HG03342 (cell line): ENCODE measurements at regions not wholly inside any gene's neighbourhood (a gene's known extent, or its start where the extent isn't known, plus 50 kb on each side); places are given as distances from the start of the nearest gene placed in this dataset.

Source experiments
- ATAC-seq: cut with Tn5 transposase; IDR thresholded peaks from one replicate; pipeline ENCODE4 v1.9.1; 2021; ENCODE audit warnings: mild to moderate bottlenecking, moderate library complexity; ENCODE audit not compliant: unreplicated experiment

DNA sequence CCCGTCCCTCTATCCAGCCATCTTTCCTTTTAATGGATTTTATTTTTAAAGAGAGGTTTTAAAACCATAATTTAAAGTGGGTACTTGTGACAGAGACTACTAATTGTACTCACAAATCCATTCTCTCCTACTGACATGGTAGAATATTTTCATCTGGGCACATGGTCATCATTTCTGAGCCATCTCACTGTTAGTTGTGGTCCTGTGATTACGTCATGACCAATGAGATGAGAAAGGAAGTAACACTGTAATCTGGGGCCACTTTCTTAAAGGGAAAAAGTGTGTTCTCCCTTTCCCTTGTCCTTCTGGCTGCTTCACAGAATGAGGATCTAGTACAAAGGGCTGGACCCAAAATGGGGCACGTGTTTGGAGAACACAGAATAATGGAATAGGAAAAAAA lies 538.7 kb downstream of the CMPK2 start:
- ATAC-seq: no peak

DNA sequence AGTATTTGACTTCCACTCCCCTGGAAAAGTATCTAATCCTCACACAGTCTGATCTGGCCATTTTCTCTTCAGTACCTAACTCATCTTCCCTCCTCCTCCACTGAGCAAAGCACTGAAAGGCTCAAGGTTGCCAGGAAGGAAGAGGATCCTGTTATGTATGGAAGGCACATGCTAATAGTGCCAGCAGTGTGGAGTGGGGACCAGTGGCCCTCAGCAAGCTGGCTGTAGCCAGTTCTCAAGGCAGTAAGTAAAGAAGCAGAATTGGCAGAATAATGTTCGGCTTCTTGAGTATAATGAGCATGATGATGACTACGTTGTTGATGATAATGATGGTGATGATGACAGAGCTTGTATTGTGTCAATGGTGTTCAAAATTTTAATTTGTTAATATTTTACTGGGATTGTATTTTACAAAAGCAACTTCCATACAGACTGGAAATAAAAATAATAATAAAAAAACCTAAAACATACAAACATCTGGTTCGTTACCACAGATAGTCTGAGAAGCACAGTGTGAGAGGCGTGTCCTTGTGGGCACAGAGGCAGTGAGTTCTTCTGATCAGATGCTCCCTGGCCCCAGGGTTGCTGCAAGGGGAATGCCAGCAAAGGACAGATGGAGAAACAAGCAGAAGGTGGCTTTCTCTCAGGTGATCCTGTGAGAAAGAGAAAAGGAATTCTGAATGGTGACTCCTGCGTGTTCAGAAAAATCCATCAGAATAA lies 528.8 kb downstream of the CMPK2 start:
- no peak for ATAC-seq

DNA sequence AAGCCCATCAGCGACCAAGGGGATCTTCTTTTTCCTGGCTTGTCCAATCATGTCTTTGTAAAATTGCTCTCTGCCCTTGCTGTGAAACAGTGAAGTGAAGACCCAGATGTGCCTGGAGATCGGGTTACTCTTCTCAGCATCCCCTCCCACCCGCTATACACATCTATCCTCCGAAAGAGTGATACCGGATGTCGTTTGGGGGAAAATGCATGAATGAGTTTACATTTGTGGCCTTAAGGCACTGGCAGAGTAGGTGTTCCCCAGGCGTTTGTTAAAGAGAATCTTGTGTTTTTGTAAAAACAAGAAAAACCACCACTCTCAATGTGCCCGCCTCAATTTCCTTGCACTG lies 528.3 kb downstream of the CMPK2 start:
- no peak for ATAC-seq

DNA sequence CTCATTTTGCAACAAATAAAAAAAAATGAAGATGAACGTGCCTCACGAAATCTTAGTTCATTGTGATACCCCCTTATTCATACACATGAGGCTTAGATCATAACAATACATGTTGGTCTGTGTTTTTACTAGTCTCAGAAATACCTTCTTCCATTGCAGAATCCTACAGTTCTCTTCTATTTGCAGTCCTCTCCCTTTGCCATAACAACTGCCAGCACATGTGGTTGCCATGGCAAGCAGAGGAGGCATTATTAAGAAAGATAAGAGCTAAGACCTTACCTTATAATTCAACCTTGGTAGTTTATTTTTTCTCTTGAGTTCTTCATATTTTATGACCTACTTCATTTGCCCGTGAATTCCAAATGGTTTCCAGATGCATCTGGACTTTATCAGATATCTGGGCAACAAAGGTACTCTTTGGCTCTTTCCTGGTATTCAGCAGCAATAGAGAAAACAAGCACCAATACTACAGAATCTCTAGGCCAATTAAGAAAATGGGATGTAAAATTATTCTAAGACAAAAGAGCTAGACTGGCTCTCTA lies 524.0 kb downstream of the CMPK2 start:
- no peak for ATAC-seq

DNA sequence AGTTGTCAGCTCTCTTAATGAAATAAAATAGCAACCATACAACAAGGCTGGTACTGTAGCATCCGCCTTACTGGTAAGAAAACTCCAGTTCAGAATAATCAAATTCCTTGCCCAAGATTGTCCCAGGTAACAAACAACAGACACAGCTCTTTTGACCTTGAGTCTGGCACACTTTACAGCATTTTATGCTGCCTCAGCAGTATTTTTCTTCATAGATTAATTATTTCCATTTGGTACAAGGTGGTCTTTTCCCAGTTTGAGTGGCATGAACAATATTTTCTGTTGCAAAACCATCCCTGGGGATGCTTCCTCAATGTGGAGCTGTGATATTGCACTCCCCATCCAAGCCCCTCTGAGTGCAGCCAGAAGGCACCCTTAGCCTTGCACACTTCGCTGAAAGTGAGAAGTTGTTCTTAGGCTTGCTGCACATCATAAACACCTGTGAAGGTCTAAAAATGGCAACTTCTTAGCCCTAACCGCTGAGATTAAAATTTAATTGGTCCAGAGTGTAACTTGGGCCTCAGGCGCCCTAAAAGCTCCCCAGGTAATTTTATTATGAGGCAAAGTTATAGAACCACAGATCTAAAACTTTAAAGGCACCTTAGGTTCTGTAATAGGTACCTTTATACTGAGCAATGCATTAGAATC lies 523.3 kb downstream of the CMPK2 start:
- ATAC-seq: no peak

DNA sequence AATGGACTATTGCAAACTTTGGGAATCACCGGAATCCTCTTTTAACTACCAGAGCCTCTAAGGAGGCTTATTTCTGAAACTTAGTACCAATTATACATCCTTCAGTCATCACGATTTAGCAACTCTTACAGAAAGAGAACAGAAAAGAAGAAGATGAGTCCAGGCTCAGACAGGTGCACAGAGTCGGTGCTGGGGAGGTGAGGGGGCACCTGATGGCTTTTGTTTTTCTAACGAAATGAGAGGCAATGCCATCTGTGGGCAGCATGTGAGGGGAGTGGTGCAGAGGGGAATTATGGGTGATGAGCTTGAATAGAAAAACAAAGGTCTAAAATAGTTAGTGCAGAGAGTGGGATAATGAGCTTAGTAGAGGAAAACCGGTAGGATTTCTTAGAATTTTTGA lies 522.6 kb downstream of the CMPK2 start:
- ATAC-seq: no peak

DNA sequence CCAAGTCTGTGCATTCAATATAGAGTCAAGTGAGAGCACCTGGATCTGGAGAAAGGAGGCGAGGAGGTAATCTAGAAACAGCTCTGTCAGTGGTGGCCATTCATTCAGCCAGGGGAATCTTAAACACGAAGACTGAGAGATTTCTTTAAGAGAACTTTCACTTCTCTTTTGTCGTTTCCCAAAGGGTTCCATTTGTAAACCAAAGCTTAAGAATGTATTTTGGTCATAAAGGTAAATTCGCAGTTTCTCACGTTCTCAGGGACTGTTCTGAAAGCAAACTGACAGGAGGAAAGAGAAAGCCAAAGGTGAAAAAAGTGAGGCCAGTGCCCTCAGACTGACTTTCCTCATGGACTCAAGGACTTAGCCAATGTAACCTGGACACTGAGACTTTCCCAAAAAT lies 513.5 kb downstream of the CMPK2 start:
- peak; percentile 88 for ATAC-seq

DNA sequence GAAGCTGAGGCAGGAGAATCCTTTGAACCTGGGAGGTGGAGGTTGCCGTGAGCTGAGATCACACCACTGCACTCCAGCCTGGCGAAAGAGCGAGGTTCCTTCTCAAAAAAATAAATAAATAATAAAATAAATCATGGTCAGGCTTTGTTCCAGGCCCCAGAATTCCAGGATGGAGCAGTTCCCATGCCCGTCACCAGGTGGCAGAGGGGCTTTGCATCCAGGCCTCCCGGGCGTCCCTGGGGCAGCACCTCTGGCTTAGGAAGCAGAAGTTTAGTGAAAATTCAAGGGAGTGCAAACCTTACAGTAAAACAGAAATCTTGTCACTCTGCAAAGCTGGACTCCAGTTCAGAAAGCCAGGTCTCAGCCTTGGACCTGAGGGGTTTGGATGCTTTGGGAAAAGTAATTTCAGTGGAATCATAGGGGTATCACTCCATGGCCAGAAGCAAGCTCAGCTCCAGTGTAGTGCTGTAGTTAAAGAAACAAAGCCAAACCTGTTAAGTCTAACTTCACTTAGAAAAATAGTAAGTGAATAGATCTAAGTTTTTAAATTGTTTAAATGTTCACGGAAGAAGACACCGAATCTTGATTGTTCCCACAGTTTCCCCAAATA lies 512.7 kb downstream of the CMPK2 start:
- ATAC-seq: no peak

DNA sequence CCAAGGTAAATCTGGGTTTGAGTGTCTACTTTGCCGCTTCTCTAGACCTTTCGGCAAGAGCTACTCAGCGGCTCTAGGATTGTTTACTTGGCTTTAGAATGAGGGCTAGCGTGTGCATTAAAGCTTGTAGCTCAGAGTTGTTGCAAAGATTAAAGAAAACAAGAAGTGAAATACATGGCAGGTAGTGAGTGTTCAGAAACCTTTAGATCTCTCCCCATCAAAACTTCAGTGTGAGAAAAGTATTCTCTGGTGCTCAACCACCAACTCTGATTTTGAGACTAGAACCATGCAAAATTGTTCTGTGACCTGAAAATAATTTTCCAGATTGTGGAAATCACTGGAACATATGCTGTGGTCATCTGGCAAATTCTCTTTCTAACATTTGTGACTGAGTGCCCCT lies 512.0 kb downstream of the CMPK2 start:
- ATAC-seq: peak; percentile 42

DNA sequence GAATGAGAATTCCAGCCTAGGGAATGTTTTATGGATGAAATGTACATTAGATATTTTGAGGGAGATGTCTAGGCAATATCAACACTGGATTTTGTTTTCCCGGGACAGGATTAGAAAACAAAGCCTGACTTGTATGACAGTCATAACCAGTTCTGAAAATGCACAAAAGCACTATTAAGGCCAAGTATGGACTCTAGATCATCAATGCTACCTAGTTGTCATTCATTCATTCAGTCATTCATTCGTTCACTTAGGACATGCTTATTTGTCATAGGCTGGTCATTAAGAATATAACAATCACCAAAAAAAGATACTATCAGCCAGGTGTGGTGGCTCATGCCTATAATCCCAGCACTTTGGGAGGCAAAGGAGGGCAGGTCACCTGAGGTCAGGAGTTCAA lies 511.2 kb downstream of the CMPK2 start:
- no peak for ATAC-seq

DNA sequence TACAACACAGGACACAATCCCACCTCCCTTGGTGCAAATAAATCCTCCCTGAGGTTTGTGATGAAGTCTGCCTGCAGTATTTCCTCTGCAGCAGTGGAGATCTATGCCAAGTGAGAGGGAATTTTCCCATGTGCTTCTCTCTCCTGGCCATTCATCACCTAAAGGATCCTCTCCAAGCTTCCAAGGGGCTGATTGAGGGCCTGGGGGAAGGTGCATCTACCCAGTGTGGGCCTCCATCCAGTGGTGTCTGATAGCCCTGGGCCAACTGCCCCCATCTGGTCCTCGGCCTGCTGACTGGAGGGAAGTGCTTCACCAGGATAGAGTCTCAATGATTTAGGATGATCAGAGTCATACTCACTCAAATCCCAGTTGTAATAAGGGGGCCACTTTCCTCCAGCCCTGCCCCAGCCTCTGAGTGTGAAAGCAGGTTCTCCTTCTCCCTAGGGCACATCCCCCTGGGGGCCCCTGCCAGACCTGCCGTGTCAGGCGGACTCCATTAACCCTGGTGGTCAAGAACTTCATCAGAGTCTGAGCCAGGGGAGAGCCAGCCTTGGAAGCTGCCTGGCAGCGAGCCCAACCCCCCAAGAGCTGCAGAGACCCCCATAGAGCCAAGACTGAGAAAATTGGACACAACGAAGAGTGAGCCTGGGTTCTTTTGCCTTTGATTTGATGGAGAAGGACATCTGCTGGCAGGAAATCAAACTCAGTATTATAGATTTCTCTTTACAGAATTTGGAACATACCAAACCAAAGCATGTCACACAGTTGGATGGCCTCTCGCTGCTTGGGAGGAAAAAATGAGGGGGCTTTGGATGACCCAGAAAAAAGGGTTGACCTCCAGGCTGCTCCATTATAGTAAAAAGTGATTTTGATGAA lies 509.6 kb downstream of the CMPK2 start:
- ATAC-seq: no peak

DNA sequence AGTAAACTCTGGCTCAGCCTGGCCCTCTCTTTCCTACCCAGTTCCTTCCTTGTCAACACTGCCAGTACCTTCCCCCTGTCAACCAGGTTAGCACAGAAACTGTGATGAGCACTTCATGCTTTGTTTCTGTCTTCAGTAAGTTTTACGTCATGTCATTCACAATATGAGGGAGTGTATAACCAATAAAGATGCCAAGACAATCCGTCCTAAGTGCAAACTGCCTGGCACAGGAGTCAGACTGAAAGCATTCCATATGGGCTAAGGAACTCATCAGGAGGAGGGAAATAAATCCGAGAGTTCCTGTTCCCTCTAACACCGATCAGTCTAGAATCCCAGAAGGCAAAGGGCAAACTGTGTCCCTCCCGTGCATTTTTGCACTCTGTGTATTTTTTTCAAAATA lies 507.2 kb downstream of the CMPK2 start:
- ATAC-seq: no peak

DNA sequence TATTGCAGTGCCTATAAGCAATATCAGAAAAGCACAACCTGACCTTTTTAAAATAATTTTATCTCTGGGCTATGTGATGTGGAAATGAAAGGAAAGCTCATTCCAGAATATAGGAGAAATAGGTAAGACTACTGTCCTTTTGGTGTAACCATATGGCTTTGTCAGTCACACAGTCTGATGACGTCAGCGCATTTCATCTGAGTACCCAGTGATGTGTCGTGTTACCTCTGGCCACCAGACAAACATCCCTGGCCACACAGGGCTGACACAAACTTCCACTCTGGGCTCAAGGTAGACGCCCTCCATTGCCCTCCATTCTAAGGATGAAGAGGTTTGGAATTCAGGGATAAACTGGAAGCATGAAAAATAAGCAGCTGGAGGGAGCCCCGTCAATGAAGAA lies 506.7 kb downstream of the CMPK2 start:
- no peak for ATAC-seq

DNA sequence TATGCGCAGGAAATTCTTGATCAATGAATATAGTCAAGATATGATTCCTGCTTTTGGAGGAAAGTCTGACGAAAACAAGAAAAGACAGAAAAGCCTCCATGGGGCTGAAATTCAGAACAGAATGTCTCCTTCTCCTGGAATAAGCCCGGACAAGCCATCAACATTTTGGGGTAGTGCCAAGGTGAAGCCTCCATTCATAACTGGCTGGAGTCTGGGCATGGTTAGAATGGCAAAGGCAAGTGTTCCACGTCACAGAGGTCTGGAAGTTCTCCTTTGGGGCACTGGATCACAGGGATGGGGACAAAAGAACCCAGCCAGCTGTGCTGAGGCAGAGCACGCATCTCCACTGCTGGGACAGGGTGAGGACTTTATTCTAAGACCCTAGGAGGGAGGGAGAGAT lies 505.7 kb downstream of the CMPK2 start:
- ATAC-seq: no peak

DNA sequence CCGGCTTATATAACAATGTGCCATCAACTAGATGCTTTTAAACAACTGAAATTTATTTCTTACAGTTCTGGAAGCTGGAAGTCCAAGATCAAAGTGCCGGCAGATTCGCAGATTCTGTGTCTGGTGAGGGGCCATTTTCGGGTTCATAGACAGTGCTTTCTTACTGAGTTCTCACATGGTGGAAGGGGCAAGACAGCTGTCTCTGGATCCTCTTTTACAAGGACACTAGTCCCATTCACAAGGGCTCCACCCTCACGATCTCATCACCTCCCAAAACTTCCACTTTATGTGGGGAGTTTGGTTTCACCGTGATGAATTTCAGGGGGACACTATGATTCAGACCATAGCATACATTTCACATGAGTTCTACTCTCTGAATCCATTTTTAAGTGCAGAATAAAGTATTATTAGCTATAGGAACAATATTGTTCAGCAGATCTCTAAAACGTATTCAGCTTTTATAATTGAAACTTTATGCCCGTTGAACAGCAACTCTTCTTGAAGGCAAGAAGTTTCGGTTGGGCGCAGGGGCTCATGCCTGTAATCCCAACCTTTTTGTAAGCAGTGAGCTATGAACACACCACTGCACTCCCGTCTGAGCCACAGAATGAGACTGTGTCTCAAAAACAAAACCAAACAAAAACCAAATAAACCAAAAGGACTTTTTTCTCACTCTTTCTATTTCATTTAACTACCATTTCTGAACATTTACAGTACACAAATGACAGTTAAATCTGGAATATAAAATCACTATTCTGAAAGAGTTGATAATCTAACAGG lies 502.8 kb downstream of the CMPK2 start:
- no peak for ATAC-seq

DNA sequence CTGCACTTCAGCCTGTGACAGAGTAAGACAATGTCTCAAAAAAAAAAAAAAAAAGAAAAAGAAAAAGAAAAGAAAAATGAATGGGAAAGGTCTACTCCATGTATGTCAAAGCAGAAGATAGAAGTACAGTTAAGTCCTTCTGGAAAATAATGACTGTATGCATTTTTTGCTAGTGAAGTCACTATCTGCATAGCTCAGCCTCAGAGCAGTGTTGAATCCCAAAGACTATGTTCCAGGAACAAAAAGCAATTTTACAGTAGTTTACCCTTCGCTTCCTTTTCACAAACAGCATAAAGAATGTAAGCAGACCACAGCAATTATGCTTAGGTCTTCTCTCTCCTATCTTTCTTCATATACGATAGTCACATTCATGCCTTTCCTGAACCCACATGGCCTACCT lies 497.4 kb downstream of the CMPK2 start:
- no peak for ATAC-seq

DNA sequence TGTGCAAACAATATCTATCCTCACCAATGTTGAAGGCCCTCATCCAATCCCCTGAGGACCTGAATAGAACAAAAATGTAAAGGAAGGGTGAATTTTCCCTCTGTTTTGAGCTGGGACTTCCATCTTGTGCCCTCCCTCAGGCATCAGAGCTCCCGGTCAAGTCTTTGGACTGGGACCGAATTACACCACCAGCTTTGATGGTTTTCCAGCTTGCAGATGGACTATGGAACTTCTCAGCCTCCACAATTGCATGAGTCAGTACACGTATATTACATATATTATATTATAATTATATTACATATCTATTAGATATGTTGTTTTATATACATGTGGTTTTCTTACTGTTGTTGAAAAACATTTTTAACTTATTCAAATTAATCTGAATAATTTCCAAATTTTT lies 496.4 kb downstream of the CMPK2 start:
- no peak for ATAC-seq

DNA sequence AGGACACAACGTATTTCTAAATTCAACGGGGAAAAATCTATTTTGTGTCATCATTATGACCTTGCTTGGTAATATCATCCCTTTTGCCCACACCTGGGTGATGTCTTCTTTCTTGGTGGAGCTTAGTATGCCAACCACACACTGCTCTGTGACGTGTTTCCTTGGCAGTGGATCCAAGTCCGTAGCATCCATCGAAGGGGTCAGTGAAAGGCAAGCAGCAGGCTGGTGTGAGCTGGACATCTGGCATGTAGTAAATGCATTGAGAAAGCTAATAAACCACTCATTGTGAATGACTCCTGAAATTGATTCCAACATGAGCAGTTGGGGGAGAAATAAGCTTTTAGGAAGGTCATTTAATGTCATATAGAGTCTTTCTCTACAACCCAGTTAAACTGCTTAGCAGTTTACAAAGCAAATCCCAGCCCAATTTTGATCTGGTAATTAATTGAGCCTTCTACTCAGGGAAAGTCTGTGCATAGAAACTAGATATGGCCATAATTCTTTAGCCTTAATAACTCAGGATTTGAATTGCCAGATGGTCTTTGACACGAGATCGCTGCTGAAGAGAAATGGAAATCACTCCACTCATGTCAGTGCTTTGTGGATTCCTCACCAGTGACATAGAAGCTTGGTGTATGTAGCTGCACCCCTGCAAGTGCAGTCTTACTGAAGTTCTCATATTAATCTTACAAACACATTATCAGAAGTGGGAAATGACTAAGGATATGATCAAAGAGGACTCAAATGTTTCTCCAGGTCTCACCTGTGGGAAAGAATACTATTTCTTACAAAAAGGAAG lies 494.8 kb downstream of the CMPK2 start:
- no peak for ATAC-seq

DNA sequence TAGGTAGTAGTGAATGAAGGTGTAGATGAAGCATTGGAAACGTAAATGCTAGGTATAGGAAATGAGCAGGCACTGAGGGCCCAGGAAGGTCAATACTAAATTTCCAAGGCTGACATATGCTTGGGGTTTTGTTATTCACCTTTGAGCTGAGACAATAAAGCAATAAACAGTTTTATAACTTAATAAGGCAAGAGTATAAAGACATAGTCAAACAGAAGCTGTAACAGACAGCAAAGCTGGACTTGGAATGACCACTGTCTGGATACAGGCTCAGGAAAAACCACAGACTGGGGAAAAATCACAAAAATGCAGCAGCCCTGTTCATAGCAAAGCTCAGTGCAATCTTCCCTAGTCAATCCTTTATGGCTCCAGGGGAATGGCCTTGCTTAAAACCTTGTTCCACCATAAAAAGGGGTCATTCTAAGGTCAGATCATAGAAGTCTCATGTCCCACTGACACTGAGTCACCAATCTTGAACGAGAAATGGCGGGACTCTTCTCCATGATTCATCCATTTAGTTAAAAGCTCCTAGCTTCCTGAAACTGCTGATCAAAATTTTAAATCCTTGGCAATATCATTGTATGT lies 493.3 kb downstream of the CMPK2 start:
- no peak for ATAC-seq
